NB4 (cell line): ENCODE measurements at regions not wholly inside any gene's neighbourhood (a gene's known extent, or its start where the extent isn't known, plus 50 kb on each side); places are given as distances from the start of the nearest gene placed in this dataset.

Experiments used
- DNase-seq: peaks from one replicate; pipeline ENCODE4 v3.0.0; 2010; ENCODE audit warnings: low read depth
- H3K4me3 ChIP-seq: one replicate; pipeline ENCODE4 v1.5.1; 2011; ENCODE audit warnings: mild to moderate bottlenecking, low read depth, low read length, moderate library complexity
- CTCF ChIP-seq: IDR thresholded peaks from one replicate; pipeline ENCODE4 v1.5.1; 2012; ENCODE audit warnings: low read depth, low read length
- MAX ChIP-seq: IDR thresholded peaks from 2 replicates; pipeline ENCODE4 v1.6.1; 2011; ENCODE audit warnings: low read depth, low read length
- MYC ChIP-seq: IDR thresholded peaks from 2 replicates; pipeline ENCODE4 v1.6.1; 2011; ENCODE audit warnings: low read depth, low read length
- POLR2A ChIP-seq: IDR thresholded peaks from 2 replicates; pipeline ENCODE4 v1.6.1; 2011; ENCODE audit warnings: mild to moderate bottlenecking; ENCODE audit not compliant: insufficient read length; ENCODE audit errors: extremely low read depth

GRCh38 chr5:125408448-125409233, 662.2 kb upstream of the ZNF608 start:
- no peak for TF ChIP-seq MAX
- no peak for TF ChIP-seq MYC
- no peak for TF ChIP-seq CTCF
- TF ChIP-seq POLR2A: no peak
- H3K4me3 ChIP-seq: no peak overlapping the region
- no peak for DNase-seq

DNA sequence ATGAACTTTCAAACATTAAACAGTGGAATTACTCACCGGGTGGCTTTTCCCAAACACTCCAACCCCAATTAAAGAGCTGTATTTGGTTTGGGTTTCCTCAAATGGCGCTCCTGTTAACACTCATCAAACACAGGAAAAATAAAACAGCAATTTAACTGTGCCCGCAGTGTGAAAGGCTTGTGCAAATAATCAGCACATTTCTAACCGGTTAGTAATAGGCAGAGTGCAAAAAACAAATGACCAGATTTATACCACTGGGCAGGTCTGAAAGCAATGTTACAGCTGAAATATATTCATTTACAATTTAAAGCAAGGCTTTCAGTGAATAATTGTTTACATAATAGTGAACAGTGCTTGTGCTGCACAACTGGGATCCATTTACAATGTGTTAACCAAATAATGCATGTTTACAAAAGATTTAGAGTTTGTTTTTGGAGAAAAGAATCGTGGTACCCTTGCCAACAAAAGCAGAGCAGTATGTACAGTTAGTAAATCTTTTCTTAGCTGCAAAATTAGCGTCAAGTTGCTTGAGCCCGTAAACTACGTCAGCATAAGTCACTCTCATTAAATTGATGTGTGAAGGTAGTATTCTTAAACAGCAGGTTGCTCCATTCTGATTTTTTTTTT, 662.9 kb upstream of the ZNF608 start:
- H3K4me3 ChIP-seq: no peak overlapping the region
- no peak for DNase-seq
- TF ChIP-seq POLR2A (no peak), MAX (no peak), CTCF (no peak), MYC (no peak)

DNA sequence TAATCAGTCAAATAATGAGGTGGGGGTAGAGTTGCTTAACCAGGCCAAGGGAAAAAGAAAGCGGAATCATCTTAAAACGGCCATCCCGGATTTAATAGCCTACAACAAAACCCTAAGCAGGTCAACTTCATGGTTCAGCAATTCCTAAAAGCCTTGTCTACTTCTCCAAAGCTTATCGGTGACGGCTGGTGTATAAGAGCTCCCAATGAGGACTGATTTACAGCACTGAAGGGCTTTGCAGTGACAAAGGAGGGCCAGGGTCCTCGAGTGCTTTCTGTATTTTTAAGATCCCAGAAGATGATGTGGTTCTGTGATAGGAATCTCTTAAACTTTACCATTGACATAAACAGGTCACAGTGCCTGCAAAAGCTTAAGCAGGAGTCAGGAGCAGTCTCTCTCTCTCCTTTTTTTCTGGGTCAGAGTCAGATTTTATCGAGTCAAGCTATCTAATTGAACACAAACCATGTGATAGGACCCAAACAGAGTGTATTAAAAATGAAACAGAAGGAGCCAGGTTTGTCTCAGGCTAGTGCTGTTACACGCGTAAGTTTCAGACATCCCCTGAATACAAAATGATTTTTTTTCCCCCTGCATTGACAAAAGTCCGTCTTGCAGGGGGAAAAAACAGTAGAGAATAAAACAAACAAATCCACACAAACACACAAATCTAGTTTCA, 663.6 kb upstream of the ZNF608 start:
- DNase-seq: no peak
- TF ChIP-seq MAX (no peak), POLR2A (no peak), MYC (no peak), CTCF (no peak)
- H3K4me3 ChIP-seq: no peak overlapping the region

- TF ChIP-seq POLR2A: no peak
- no peak for TF ChIP-seq MYC
- TF ChIP-seq MAX: no peak
- TF ChIP-seq CTCF: no peak
- DNase-seq: no peak
- H3K4me3 ChIP-seq: no peak overlapping the region
These were observed 664.2 kb upstream of the ZNF608 start for GRCh38 chr5:125410537-125411070.

- H3K4me3 ChIP-seq: no peak overlapping the region
- no peak for TF ChIP-seq CTCF
- no peak for TF ChIP-seq POLR2A
- no peak for TF ChIP-seq MAX
- no peak for TF ChIP-seq MYC
- DNase-seq: no peak
These were observed 664.8 kb upstream of the ZNF608 start for GRCh38 chr5:125411071-125411743.
